GM23248 (cell line): ENCODE measurements at regions not wholly inside any gene's neighbourhood (a gene's known extent, or its start where the extent isn't known, plus 50 kb on each side); places are given as distances from the start of the nearest gene placed in this dataset.

Source experiments
- DNase-seq: peaks from one replicate; pipeline ENCODE4 v3.0.0-alpha.2; 2015
- H2AFZ ChIP-seq: fragments of 200-600 bp; sonication (generic); 2 replicates; pipeline ENCODE4 v1.6.1; 2016; ENCODE audit warnings: antibody characterized with exemption
- H3F3A ChIP-seq: fragments of 200-600 bp; sonication (generic); 2 replicates; pipeline ENCODE4 v1.6.1; 2016; ENCODE audit warnings: mild to moderate bottlenecking, antibody characterized with exemption, mixed run types; ENCODE audit not compliant: insufficient read depth
- H3K27ac ChIP-seq: fragments of 200-600 bp; sonication (generic); 2 replicates; pipeline ENCODE4 v1.5.1; 2016; ENCODE audit warnings: mild to moderate bottlenecking
- H3K27me3 ChIP-seq: fragments of 200-600 bp; sonication (generic); replicated peaks from 2 replicates; pipeline ENCODE4 v1.6.1; 2016; ENCODE audit warnings: mild to moderate bottlenecking; ENCODE audit not compliant: insufficient read depth
- H3K36me3 ChIP-seq: fragments of 200-600 bp; sonication (generic); 2 replicates; pipeline ENCODE4 v1.6.1; 2016; ENCODE audit warnings: low read depth, mild to moderate bottlenecking
- H3K4me1 ChIP-seq: fragments of 200-600 bp; sonication (generic); 2 replicates; pipeline ENCODE4 v1.6.1; 2016; ENCODE audit warnings: mild to moderate bottlenecking; ENCODE audit not compliant: insufficient read depth
- H3K4me2 ChIP-seq: fragments of 200-600 bp; sonication (generic); one replicate; pipeline ENCODE4 v1.6.1; 2016; ENCODE audit warnings: mild to moderate bottlenecking; ENCODE audit not compliant: unreplicated experiment
- H3K4me3 ChIP-seq: fragments of 200-600 bp; sonication (generic); 2 replicates; pipeline ENCODE4 v1.5.1; 2016; ENCODE audit warnings: mild to moderate bottlenecking
- H3K79me2 ChIP-seq: fragments of 200-600 bp; sonication (generic); 2 replicates; pipeline ENCODE4 v1.6.1; 2016; ENCODE audit warnings: mild to moderate bottlenecking; ENCODE audit not compliant: insufficient read depth
- H3K9ac ChIP-seq: fragments of 200-600 bp; sonication (generic); 2 replicates; pipeline ENCODE4 v1.6.1; 2016; ENCODE audit warnings: mild to moderate bottlenecking
- H3K9me2 ChIP-seq: fragments of 200-600 bp; sonication (generic); 2 replicates; pipeline ENCODE4 v1.6.1; 2016; ENCODE audit warnings: mixed run types, mild to moderate bottlenecking, moderate library complexity; ENCODE audit not compliant: insufficient read depth
- H3K9me3 ChIP-seq: fragments of 200-600 bp; sonication (generic); one replicate; pipeline ENCODE4 v1.6.1; 2017; ENCODE audit warnings: low read depth
- H4K20me1 ChIP-seq: fragments of 200-600 bp; sonication (generic); 2 replicates; pipeline ENCODE4 v1.6.0; 2016; ENCODE audit not compliant: insufficient read depth
- EZH2 ChIP-seq: fragments of 200-600 bp; sonication (generic); IDR thresholded peaks from 2 replicates; pipeline ENCODE4 v1.6.1; 2018; ENCODE audit warnings: antibody characterized with exemption, mild to moderate bottlenecking; ENCODE audit not compliant: insufficient read depth, poor library complexity, severe bottlenecking
- EZH2phosphoT487 ChIP-seq: fragments of 200-600 bp; sonication (generic); IDR thresholded peaks from 2 replicates; pipeline ENCODE4 v1.6.1; 2018; ENCODE audit warnings: antibody characterized with exemption, moderate library complexity, mild to moderate bottlenecking, low read depth; ENCODE audit not compliant: insufficient read depth
- WGBS, 2 experiments: methylation state at CpG; one replicate each; pipeline ENCODE4 v1.1.6; 2015 to 2017; ENCODE audit warnings: low lambda C conversion rate in 2 of 2, low coverage in 1 of 2; ENCODE audit errors: missing lambda C conversion rate in 2 of 2; 5-methylcytosine and 5-hydroxymethylcytosine counted together
- in situ Hi-C: fragments of 300-500 bp; cut with MboI; formaldehyde crosslinking; loops from 2 replicates; pipeline ENCODE4 v1.15.0; 2020

- in situ Hi-C loops: no loop called here
- H3K4me2 ChIP-seq: no peak overlapping the region
- H3K4me1 ChIP-seq: peaks cover 5% of the 10 kb centered on the region; the same call in 1 of the 2 replicates
- H3K9me3 ChIP-seq: no peaks in the 10 kb centered on the region
- peak; percentile 53 for DNase-seq
- no peaks in the 10 kb centered on the region for H3F3A ChIP-seq
- H3K4me3 ChIP-seq: no peak overlapping the region
- TF ChIP-seq EZH2phosphoT487: no peak
- TF ChIP-seq EZH2: no peak
- H2AFZ ChIP-seq: no peak overlapping the region
- H3K27ac ChIP-seq: no peak overlapping the region
- H3K9ac ChIP-seq: no peak overlapping the region
- H3K79me2 ChIP-seq: no peaks in the 10 kb centered on the region
- no peaks in the 10 kb centered on the region for H3K9me2 ChIP-seq
- no peaks in the 10 kb centered on the region for H4K20me1 ChIP-seq
- 4 to 6% methylated on average over 3 of the region's 3 CpGs for WGBS, 2 experiments
- no peaks in the 10 kb centered on the region for H3K36me3 ChIP-seq
- no peaks in the 10 kb centered on the region for H3K27me3 ChIP-seq
These were observed 424.9 kb downstream of the ADGRL2 start for GRCh38 chr1:82225421-82226185.

DNA sequence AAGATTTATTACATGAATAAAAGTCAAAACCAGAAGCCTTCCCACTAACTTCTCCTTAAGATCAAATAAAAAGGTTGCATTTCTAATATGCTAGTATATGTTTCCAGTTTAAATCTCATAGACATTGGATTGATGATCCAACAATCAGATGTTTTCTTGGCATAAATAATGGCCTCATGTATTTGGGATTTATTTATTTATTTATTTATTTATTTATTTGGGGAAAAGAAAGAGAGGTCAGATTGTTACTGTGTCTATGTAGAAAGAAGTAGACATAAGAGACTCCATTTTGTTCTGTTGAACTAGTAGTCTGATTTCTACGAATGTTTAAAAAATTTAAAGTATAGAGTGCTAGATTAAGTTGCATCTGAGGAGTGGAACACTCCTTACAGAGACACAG, 422.4 kb downstream of the ADGRL2 start:
- in situ Hi-C loops: no loop called here
- 36 to 57% methylated on average over 1 of the region's 1 CpG for WGBS, 2 experiments
- H3K36me3 ChIP-seq: no peaks in the 10 kb centered on the region
- H3K4me3 ChIP-seq: no peak overlapping the region
- H3F3A ChIP-seq: no peaks in the 10 kb centered on the region
- H2AFZ ChIP-seq: no peak overlapping the region
- no peaks in the 10 kb centered on the region for H3K9me3 ChIP-seq
- H3K9ac ChIP-seq: no peak overlapping the region
- no peak overlapping the region for H3K27ac ChIP-seq
- H3K4me2 ChIP-seq: no peak overlapping the region
- TF ChIP-seq EZH2 (no peak), EZH2phosphoT487 (no peak)
- no peaks in the 10 kb centered on the region for H4K20me1 ChIP-seq
- no peak for DNase-seq
- H3K79me2 ChIP-seq: no peaks in the 10 kb centered on the region
- H3K9me2 ChIP-seq: no peaks in the 10 kb centered on the region
- H3K4me1 ChIP-seq: peaks cover 5% of the 10 kb centered on the region; the same call in 1 of the 2 replicates
- H3K27me3 ChIP-seq: no peaks in the 10 kb centered on the region

DNA sequence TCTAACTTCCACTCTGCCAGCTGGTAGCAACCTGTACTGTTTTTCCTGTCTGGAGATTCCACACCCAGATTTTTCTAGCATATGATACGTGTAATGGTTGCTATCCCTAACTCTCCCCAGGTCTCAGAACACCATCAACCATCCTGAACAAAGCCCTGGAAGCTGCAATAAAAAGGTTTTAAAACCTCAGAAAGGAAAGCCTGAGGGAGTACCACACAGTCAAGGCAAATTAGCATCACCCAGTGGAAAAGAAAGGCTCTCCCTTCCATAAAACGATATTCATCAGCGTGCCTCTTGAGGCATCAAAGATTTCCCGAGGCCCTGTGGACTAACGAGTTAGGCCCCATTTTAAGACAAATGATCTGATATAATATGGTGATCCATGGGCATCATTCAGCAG, 421.0 kb downstream of the ADGRL2 start:
- no peaks in the 10 kb centered on the region for H3K36me3 ChIP-seq
- H3K27ac ChIP-seq: no peak overlapping the region
- WGBS, 2 experiments: 65 to 69% methylated on average over 5 of the region's 5 CpGs
- no peak for DNase-seq
- no peak overlapping the region for H2AFZ ChIP-seq
- H3K27me3 ChIP-seq: no peaks in the 10 kb centered on the region
- peaks cover 5% of the 10 kb centered on the region; the same call in 1 of the 2 replicates for H3K4me1 ChIP-seq
- in situ Hi-C loops: no loop called here
- no peak overlapping the region for H3K4me2 ChIP-seq
- H3K79me2 ChIP-seq: no peaks in the 10 kb centered on the region
- no peaks in the 10 kb centered on the region for H3K9me3 ChIP-seq
- no peak overlapping the region for H3K4me3 ChIP-seq
- H4K20me1 ChIP-seq: no peaks in the 10 kb centered on the region
- no peak overlapping the region for H3K9ac ChIP-seq
- TF ChIP-seq EZH2 (no peak), EZH2phosphoT487 (no peak)
- no peaks in the 10 kb centered on the region for H3F3A ChIP-seq
- no peaks in the 10 kb centered on the region for H3K9me2 ChIP-seq

DNA sequence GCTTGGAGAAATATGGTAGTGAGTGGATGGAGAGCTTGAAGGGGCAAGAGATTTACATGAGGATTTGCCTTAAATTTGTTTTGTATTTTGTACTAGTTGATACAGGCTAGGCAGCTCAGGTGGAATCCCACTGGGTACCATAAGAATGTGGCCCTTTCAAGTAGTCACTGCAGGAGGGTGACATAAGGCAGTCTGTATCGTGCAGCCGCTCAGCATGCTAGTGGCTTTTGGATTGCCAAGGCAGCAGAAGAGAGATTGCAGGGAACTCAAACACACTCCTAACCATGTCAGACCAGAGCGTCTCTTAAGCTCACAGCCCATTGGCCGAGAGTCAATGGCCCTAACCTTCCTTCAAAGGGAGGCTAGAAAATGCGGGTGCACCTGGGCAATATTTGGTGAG, 420.0 kb downstream of the ADGRL2 start:
- Histone ChIP-seq H3K27me3 (no peaks in the 10 kb centered on the region), H3K36me3 (no peaks in the 10 kb centered on the region), H3K79me2 (no peaks in the 10 kb centered on the region), H3K9me2 (no peaks in the 10 kb centered on the region), H3K9me3 (no peaks in the 10 kb centered on the region), H3F3A (no peaks in the 10 kb centered on the region), H3K4me3 (no peak overlapping the region), H3K4me1 (peaks cover 5% of the 10 kb centered on the region; the same call in 1 of the 2 replicates), H2AFZ (no peak overlapping the region), H3K4me2 (no peak overlapping the region), H3K9ac (no peak overlapping the region), H4K20me1 (no peaks in the 10 kb centered on the region), H3K27ac (no peak overlapping the region)
- in situ Hi-C loops: no loop called here
- DNase-seq: no peak
- WGBS, 2 experiments: 75 to 79% methylated on average over 5 of the region's 5 CpGs
- no peak for TF ChIP-seq EZH2phosphoT487
- TF ChIP-seq EZH2: no peak
